Fibroblast of the aortic adventitia (primary cell): ENCODE measurements at regions not wholly inside any gene's neighbourhood (a gene's known extent, or its start where the extent isn't known, plus 50 kb on each side); places are given as distances from the start of the nearest gene placed in this dataset.
A peak's percentile ranks its signal among the peaks of the same experiment; 100 is the strongest.

Experiments
- DNase-seq: peaks from one replicate; pipeline ENCODE4 v3.0.0-alpha.2; 2010; ENCODE audit warnings: low read depth
- H3K4me3 ChIP-seq: 2 replicates; pipeline ENCODE4 v1.5.1; 2011; ENCODE audit warnings: low read depth, mild to moderate bottlenecking, control low read depth, low read length, moderate library complexity
- TF ChIP-seq, protein P1 (sequence below): IDR thresholded peaks from 2 replicates; pipeline ENCODE4 v1.5.1; 2011; ENCODE audit warnings: mild to moderate bottlenecking, low read length, control low read depth, inconsistent platforms; ENCODE audit not compliant: insufficient read depth

GRCh38 chr15:35727627-35728026 is 181.7 kb upstream of the DPH6 start:
- TF ChIP-seq, protein P1, sequence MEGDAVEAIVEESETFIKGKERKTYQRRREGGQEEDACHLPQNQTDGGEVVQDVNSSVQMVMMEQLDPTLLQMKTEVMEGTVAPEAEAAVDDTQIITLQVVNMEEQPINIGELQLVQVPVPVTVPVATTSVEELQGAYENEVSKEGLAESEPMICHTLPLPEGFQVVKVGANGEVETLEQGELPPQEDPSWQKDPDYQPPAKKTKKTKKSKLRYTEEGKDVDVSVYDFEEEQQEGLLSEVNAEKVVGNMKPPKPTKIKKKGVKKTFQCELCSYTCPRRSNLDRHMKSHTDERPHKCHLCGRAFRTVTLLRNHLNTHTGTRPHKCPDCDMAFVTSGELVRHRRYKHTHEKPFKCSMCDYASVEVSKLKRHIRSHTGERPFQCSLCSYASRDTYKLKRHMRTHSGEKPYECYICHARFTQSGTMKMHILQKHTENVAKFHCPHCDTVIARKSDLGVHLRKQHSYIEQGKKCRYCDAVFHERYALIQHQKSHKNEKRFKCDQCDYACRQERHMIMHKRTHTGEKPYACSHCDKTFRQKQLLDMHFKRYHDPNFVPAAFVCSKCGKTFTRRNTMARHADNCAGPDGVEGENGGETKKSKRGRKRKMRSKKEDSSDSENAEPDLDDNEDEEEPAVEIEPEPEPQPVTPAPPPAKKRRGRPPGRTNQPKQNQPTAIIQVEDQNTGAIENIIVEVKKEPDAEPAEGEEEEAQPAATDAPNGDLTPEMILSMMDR = no peak
- no peak for DNase-seq
- H3K4me3 ChIP-seq = no peak overlapping the region

DNA sequence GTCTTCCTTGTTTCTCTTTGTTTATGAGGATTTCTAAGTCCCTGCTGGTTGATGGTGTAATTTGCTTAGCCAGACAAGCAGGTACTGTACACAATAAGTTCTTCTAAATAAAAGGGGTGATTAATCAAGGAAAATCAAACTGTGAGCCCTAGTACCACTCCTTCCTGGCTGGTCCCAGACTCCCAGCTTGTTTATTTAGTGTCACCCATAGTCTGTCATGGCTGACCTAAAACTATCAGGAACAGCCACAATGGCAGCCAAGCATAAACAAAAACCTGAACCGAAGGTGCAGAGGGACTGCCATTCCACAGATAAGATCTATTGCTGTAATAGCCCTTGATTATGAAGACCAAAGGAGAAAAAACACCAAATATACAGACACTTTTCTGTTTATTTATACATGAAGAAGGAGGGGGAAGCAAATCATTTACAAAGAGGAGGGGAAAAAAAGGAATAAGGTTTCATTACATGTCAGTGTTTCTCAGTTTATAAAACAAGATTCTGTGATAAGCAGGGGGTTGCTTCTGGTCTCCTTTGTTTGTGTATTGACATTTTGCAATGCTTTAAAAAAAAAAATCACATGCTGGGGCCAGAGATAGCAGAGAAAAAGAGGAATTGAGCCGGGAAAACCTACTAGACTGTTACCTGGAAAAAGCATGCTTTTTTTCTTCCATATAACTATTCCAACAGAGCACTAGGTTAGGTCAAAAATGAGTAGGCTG is 182.4 kb upstream of the DPH6 start:
- DNase-seq = no peak
- H3K4me3 ChIP-seq = no peak overlapping the region
- TF ChIP-seq, protein P1 = no peak

- TF ChIP-seq, protein P1 = no peak
- DNase-seq = peak; percentile 57
- no peak overlapping the region for H3K4me3 ChIP-seq
These were observed 190.2 kb upstream of the DPH6 start for GRCh38 chr15:35736150-35736549.

DNA sequence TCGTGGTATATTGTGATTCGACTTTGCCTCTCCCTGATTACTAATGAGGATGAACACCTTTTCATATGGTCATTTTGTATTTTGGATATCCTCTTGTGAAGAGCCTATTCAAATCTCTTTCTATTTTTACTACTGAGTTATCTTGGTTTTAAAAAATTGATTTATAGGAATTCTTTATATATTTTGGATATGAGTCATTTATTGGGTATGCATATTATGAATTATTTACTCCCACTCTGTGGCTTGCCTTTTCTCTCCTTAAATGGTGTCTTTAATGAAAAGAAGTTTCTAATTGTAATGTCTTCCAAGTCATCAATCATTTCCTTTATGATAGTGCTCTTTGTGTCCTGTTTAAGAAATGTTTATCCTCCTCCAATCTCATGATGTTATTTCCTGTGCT is 191.5 kb upstream of the DPH6 start:
- peak; percentile 34 for DNase-seq
- TF ChIP-seq, protein P1 = no peak

GRCh38 chr15:35738370-35738769 is 192.4 kb upstream of the DPH6 start:
- H3K4me3 ChIP-seq = no peak overlapping the region
- DNase-seq = no peak
- TF ChIP-seq, protein P1 = no peak

More for the DNA sequence above, 191.5 kb upstream of the DPH6 start:
- no peak overlapping the region for H3K4me3 ChIP-seq

- TF ChIP-seq, protein P1 = no peak
- peak; percentile 65 for DNase-seq
- no peak overlapping the region for H3K4me3 ChIP-seq
These were observed 194.8 kb upstream of the DPH6 start for GRCh38 chr15:35740761-35741160.

GRCh38 chr15:35741395-35741794 is 195.4 kb upstream of the DPH6 start:
- H3K4me3 ChIP-seq = no peak overlapping the region
- TF ChIP-seq, protein P1 = no peak
- no peak for DNase-seq
